ENCODE measurements at regions not wholly inside any gene's neighbourhood (a gene's known extent, or its start where the extent isn't known, plus 50 kb on each side); places are given as distances from the start of the nearest gene placed in this dataset.
"Not testable (repeated sequence)": the region's sequence is repeated elsewhere in the genome, so short reads cannot be mapped to it uniquely, and the experiment has no call there.

- Mint-ChIP-seq H3K36me3 (peaks cover 18% of the 10 kb centered on the region), H3K27me3 (no peaks in the 10 kb centered on the region), H3K27ac (no peak overlapping the region), H3K4me3 (no peak overlapping the region), H3K9me3 (no peaks in the 10 kb centered on the region), H3K4me1 (peaks cover 3% of the 10 kb centered on the region)
- ATAC-seq (ENCODE audit: low read depth) (no peak), DNase-seq (ENCODE audit: low spot score in 2 of 2) (no peak)
These were observed 1391.4 kb downstream of the UQCRFS1 start for GRCh38 chr19:27821418-27822018.

- peaks cover 7% of the 10 kb centered on the region for H3K4me1 Mint-ChIP-seq
- H3K27me3 Mint-ChIP-seq = no peaks in the 10 kb centered on the region
- no peak for ATAC-seq (ENCODE audit: low read depth)
- peaks cover 19% of the 10 kb centered on the region for H3K36me3 Mint-ChIP-seq
- H3K27ac Mint-ChIP-seq = no peak overlapping the region
- DNase-seq (ENCODE audit: low spot score in 2 of 2) = no peak
- H3K9me3 Mint-ChIP-seq = peaks cover 5% of the 10 kb centered on the region
- H3K4me3 Mint-ChIP-seq = no peak overlapping the region
These were observed 1397.0 kb downstream of the UQCRFS1 start for GRCh38 chr19:27815985-27816384.

DNA sequence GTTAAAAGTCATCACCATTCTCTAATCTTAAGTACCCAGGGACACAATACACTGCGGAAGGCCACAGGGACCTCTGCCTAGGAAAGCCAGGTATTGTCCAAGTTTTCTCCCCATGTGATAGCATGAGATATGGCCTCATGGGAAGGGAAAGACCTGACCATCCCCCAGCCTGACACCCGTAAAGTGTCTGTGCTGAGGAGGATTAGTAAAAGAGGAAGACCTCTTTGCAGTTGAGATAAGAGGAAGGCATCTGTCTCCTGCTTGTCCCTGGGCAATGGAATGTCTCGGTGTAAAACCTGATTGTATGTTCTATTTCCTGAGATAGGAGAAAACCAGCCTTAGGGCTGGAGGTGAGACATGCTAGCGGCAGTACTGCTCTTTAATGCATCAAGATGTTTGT, 1398.1 kb downstream of the UQCRFS1 start:
- not testable (repeated sequence) for H3K4me3 Mint-ChIP-seq; H3K27me3 Mint-ChIP-seq; H3K27ac Mint-ChIP-seq; ATAC-seq (ENCODE audit: low read depth); H3K9me3 Mint-ChIP-seq; H3K4me1 Mint-ChIP-seq; DNase-seq (ENCODE audit: low spot score in 2 of 2)
- peaks cover 19% of the 10 kb centered on the region for H3K36me3 Mint-ChIP-seq

GRCh38 chr19:27814274-27814673, 1398.7 kb downstream of the UQCRFS1 start:
- H3K36me3 Mint-ChIP-seq = peaks cover 19% of the 10 kb centered on the region
- DNase-seq (ENCODE audit: low spot score in 2 of 2); ATAC-seq (ENCODE audit: low read depth); H3K9me3 Mint-ChIP-seq; H3K27ac Mint-ChIP-seq; H3K4me1 Mint-ChIP-seq; H3K27me3 Mint-ChIP-seq; H3K4me3 Mint-ChIP-seq: not testable (repeated sequence)

DNA sequence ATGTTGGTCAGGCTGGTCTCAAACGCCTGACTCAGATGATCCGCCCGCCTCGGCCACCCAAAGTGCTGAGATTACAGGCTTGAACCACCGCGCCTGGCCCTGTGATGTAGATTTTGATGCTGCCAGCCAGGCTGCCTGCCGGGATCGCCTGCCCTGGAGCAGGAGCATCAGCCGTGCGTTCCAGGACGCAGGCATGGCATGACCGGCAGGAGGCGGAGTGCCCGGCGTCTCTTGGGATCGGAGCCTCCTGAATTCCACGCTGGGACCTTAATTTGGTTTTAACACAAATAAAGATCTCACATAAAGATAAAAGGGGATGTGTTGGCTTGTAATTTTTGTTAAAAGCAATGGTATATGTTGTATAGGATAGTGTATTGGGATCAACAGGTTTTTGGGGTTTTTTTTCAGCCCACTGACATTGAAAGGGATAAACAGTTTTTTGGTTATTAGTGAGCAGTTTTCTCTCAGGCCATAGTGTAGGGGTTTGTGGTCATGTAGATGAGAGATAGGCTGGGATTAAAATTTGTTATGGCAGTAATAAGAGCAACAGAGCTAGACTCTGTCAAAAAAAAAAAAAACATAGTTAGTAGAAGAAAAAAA, 1406.4 kb downstream of the UQCRFS1 start:
- Mint-ChIP-seq H3K27ac (no peak overlapping the region), H3K27me3 (no peaks in the 10 kb centered on the region), H3K4me3 (no peak overlapping the region), H3K9me3 (peaks cover 3% of the 10 kb centered on the region), H3K4me1 (no peaks in the 10 kb centered on the region), H3K36me3 (peaks cover 15% of the 10 kb centered on the region)
- ATAC-seq (ENCODE audit: low read depth) = no peak
- no peak for DNase-seq (ENCODE audit: low spot score in 2 of 2)

DNA sequence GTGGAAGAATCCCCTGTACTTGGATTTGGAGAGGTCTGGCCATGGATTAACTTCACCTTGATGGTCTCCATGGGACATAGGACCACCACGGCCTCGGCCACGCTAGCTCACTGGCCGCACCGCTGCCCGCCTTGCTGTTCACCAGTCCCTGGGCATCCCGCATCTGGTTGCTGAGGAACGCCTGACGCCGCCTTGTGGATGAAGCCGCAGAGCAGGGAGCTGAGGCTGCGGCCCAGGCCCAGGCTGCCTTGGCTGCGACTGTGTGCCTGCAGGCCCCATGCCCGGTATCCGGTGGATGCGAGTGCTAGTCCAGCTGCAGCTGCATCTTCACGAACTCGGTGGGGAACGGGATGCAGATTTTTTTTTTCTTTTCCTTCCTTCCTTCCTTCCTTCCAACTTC, 1407.1 kb downstream of the UQCRFS1 start:
- H3K4me3 Mint-ChIP-seq = no peak overlapping the region
- peaks cover 3% of the 10 kb centered on the region for H3K9me3 Mint-ChIP-seq
- H3K27me3 Mint-ChIP-seq = no peaks in the 10 kb centered on the region
- DNase-seq (ENCODE audit: low spot score in 2 of 2) (no peak), ATAC-seq (ENCODE audit: low read depth) (no peak)
- H3K36me3 Mint-ChIP-seq = peaks cover 16% of the 10 kb centered on the region
- H3K4me1 Mint-ChIP-seq = no peaks in the 10 kb centered on the region
- no peak overlapping the region for H3K27ac Mint-ChIP-seq

DNA sequence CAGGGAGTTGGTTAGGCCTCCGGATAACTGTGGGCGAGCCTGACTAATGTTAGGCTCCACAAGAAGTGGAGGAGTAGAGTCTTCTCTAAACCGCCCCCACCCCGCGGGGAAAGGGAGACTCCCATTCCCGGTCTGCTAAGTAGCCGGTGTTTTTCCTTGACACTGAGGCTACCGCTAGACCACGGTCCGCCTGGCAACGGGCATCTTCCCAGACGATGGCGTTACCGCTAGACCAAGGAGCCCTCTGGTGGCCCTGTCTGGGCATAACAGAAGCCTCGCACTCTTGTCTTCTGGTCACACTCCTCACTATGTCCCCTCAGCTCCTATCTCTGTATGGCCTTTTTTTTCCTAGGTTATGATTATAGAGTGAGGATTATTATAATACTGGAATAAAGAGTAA, 1410.7 kb downstream of the UQCRFS1 start:
- not testable (repeated sequence) for H3K27me3 Mint-ChIP-seq; ATAC-seq (ENCODE audit: low read depth); H3K9me3 Mint-ChIP-seq; H3K27ac Mint-ChIP-seq; DNase-seq (ENCODE audit: low spot score in 2 of 2); H3K4me1 Mint-ChIP-seq; H3K4me3 Mint-ChIP-seq
- H3K36me3 Mint-ChIP-seq = peaks cover 19% of the 10 kb centered on the region

DNA sequence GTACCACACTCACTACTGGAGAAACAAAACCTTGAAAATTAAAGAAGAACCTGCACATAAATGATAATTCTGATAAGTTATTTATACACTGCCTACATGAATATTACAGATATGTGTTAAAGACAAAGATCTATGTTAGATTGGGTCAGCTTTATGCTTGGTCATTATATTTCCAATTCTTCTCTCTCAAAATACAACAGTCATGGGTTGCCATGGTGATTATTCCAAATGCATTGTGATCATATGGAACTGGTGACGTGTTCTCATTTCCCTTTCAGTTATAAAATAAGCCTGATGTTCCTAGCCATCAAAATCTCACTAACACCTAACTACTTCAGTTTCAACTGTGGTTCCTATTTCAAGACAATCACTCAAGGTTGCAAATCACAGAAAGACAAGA, 1416.4 kb downstream of the UQCRFS1 start:
- Mint-ChIP-seq H3K36me3 (peaks cover 6% of the 10 kb centered on the region), H3K27ac (peak overlapping the region; percentile 74), H3K27me3 (no peaks in the 10 kb centered on the region), H3K4me1 (peaks cover 18% of the 10 kb centered on the region), H3K4me3 (no peak overlapping the region), H3K9me3 (no peaks in the 10 kb centered on the region)
- DNase-seq (ENCODE audit: low spot score in 2 of 2) (no peak), ATAC-seq (ENCODE audit: low read depth) (no peak)

DNA sequence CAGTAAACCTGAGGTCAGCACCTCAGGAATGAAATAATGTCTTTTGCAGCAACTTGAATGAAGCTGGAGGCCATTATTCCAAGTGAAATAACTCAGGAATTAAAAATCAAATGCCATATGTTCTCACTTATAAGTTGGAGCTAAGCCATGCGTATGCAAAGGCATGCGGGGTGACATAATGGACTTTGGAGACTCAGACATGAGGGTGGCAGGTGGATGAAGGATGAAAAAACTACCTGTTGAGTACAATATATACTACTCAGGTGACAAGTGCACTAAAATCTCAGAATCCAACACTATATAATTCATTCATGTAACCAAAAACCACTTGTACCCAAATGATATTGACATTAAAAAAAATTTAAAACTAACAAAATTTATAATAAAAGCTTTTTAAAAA, 1416.9 kb downstream of the UQCRFS1 start:
- no peaks in the 10 kb centered on the region for H3K27me3 Mint-ChIP-seq
- peaks cover 18% of the 10 kb centered on the region for H3K4me1 Mint-ChIP-seq
- H3K27ac Mint-ChIP-seq = no peak overlapping the region
- peaks cover 5% of the 10 kb centered on the region for H3K36me3 Mint-ChIP-seq
- DNase-seq (ENCODE audit: low spot score in 2 of 2) (no peak), ATAC-seq (ENCODE audit: low read depth) (no peak)
- H3K9me3 Mint-ChIP-seq = no peaks in the 10 kb centered on the region
- no peak overlapping the region for H3K4me3 Mint-ChIP-seq

GRCh38 chr19:27795369-27795768, 1417.6 kb downstream of the UQCRFS1 start:
- H3K27me3 Mint-ChIP-seq = no peaks in the 10 kb centered on the region
- H3K4me1 Mint-ChIP-seq = peaks cover 18% of the 10 kb centered on the region
- H3K36me3 Mint-ChIP-seq = peaks cover 5% of the 10 kb centered on the region
- no peak overlapping the region for H3K4me3 Mint-ChIP-seq
- ATAC-seq (ENCODE audit: low read depth) = no peak
- no peak for DNase-seq (ENCODE audit: low spot score in 2 of 2)
- H3K27ac Mint-ChIP-seq = no peak overlapping the region
- H3K9me3 Mint-ChIP-seq = no peaks in the 10 kb centered on the region

- Mint-ChIP-seq H3K4me3 (peak overlapping the region; percentile 95), H3K27me3 (no peaks in the 10 kb centered on the region), H3K9me3 (no peaks in the 10 kb centered on the region), H3K4me1 (peaks cover 18% of the 10 kb centered on the region), H3K36me3 (peaks cover 4% of the 10 kb centered on the region), H3K27ac (peak overlapping the region; percentile 41)
- ATAC-seq (ENCODE audit: low read depth) (no peak), DNase-seq (ENCODE audit: low spot score in 2 of 2) (no peak)
These were observed 1418.4 kb downstream of the UQCRFS1 start for GRCh38 chr19:27794494-27795042.

- peak; percentile 91 for ATAC-seq (ENCODE audit: low read depth)
- peak overlapping the region; percentile 95 for H3K4me3 Mint-ChIP-seq
- peaks cover 4% of the 10 kb centered on the region for H3K36me3 Mint-ChIP-seq
- DNase-seq (ENCODE audit: low spot score in 2 of 2) = peak; percentile 81 to 83
- peaks cover 16% of the 10 kb centered on the region for H3K4me1 Mint-ChIP-seq
- H3K9me3 Mint-ChIP-seq = no peaks in the 10 kb centered on the region
- H3K27me3 Mint-ChIP-seq = no peaks in the 10 kb centered on the region
- peak overlapping the region; percentile 84 for H3K27ac Mint-ChIP-seq
These were observed 1419.1 kb downstream of the UQCRFS1 start for GRCh38 chr19:27793644-27794493.

DNA sequence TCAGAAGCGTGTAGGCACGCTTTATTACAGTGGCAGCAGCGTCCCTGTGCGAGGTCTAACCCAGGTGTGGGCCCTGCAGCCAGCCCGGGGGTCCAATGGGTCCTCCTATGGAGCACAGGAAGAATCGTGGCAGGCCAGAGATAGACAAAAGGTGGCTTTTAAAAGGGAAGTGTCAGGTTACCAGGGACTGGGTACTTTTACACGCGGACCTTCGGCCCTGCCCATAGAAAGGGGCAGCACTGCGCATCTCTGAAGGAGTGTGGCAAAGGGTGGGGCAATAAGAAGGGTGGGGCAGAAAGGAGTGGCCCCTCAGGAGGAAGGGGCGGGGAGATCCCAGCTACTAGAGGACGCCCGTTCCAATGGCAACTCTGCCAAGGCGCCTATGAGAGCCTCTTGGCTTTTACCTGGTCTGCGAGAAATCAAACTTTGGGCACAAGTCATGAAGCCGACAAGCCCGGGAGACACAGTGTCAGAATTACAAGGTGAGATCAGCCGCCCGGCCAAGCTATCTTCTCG, 1419.8 kb downstream of the UQCRFS1 start:
- no peaks in the 10 kb centered on the region for H3K27me3 Mint-ChIP-seq
- DNase-seq (ENCODE audit: low spot score in 2 of 2) = peak in 1 of 2 donors; percentile 43
- no peaks in the 10 kb centered on the region for H3K9me3 Mint-ChIP-seq
- peak overlapping the region; percentile 84 for H3K27ac Mint-ChIP-seq
- peak; percentile 65 for ATAC-seq (ENCODE audit: low read depth)
- peaks cover 16% of the 10 kb centered on the region for H3K4me1 Mint-ChIP-seq
- peak overlapping the region; percentile 95 for H3K4me3 Mint-ChIP-seq
- peaks cover 6% of the 10 kb centered on the region for H3K36me3 Mint-ChIP-seq

DNA sequence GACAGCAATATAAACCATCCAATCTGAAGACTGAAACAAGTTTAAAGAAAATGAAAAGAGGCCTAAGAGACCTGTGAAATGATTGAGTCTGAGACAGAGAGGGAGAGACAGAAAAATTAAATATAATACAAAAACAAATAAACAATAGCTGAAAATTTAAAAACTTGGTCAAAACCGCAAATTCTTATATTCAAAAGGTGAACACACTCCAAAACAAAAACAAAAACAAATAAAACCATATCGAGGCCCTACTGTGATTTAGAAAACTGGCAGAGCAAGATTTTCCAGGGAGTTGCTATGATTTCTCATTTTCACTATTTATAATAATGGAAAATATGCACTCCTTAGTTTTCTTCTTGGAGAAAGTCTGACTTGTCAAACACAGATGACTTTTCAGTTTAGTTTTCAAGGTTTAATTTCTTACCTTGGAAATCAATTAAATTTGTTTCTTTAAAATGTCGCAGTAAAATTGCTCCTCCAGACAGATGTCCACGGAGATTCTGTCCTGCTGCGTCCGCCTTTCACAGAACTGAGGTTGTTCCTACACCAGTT, 1420.3 kb downstream of the UQCRFS1 start:
- Mint-ChIP-seq H3K36me3 (peaks cover 8% of the 10 kb centered on the region), H3K27me3 (no peaks in the 10 kb centered on the region), H3K9me3 (no peaks in the 10 kb centered on the region), H3K4me3 (peak overlapping the region; percentile 95), H3K27ac (peak overlapping the region; percentile 84), H3K4me1 (peaks cover 16% of the 10 kb centered on the region)
- ATAC-seq (ENCODE audit: low read depth) = no peak
- DNase-seq (ENCODE audit: low spot score in 2 of 2) = no peak

Measured in memory B cell (primary cell).